WTC11 (cell line): ENCODE measurements at regions not wholly inside any gene's neighbourhood (a gene's known extent, or its start where the extent isn't known, plus 50 kb on each side); places are given as distances from the start of the nearest gene placed in this dataset.
"Not testable (repeated sequence)": the region's sequence is repeated elsewhere in the genome, so short reads cannot be mapped to it uniquely, and the experiment has no call there.

Source experiments
- ATAC-seq: fragments of 200-7000 bp; cut with Tn5 transposase; 2 replicates; pipeline ENCODE4 v1.10.0; 2021; ENCODE audit warnings: mild to moderate bottlenecking, moderate library complexity
- CTCF ChIA-PET: fragments of 300-600 bp; sonication (Branson Sonifier 250); formaldehyde crosslinking; loops from one replicate; lab custom pipeline; 2021; ENCODE audit warnings: antibody characterized with exemption; lab: Charles Lee
- POLR2A ChIA-PET: fragments of 350-600 bp; sonication (Branson Sonifier 250); formaldehyde crosslinking; loops from one replicate; lab custom pipeline; 2021; ENCODE audit warnings: antibody characterized with exemption; lab: Charles Lee
- DNase-seq: peaks from one replicate; pipeline ENCODE4 v3.0.0; 2021; ENCODE audit warnings: low spot score
- H3K27ac Mint-ChIP-seq: 2 replicates; pipeline ENCODE4 v1.8.0; 2021; ENCODE audit warnings: mixed read lengths
- H3K27me3 Mint-ChIP-seq: 2 replicates; pipeline ENCODE4 v1.8.0; 2021; ENCODE audit warnings: low read depth, mild to moderate bottlenecking, moderate library complexity, mixed read lengths
- H3K36me3 Mint-ChIP-seq: 2 replicates; pipeline ENCODE4 v1.8.0; 2021; ENCODE audit warnings: mixed read lengths
- H3K4me1 Mint-ChIP-seq: 2 replicates; pipeline ENCODE4 v1.8.0; 2022; ENCODE audit warnings: mixed read lengths
- H3K4me3 Mint-ChIP-seq: 2 replicates; pipeline ENCODE4 v1.8.0; 2021; ENCODE audit warnings: mild to moderate bottlenecking, moderate library complexity, mixed read lengths
- H3K9me3 Mint-ChIP-seq: 2 replicates; pipeline ENCODE4 v1.8.0; 2021; ENCODE audit warnings: mixed read lengths
- ATF2 ChIP-seq: sonication (generic); formaldehyde crosslinking; IDR thresholded peaks from 2 replicates; pipeline ENCODE4 v1.8.1; 2022; ENCODE audit warnings: low read depth, missing genetic modification reagents, borderline replicate concordance
- ELF4 ChIP-seq: sonication (generic); formaldehyde crosslinking; IDR thresholded peaks from 2 replicates; pipeline ENCODE4 v1.8.1; 2022; ENCODE audit warnings: low read depth, mild to moderate bottlenecking, moderate library complexity, missing genetic modification reagents
- ESRRA ChIP-seq: sonication (generic); formaldehyde crosslinking; IDR thresholded peaks from 2 replicates; pipeline ENCODE4 v1.8.1; 2022; ENCODE audit warnings: mild to moderate bottlenecking, missing genetic modification reagents, borderline replicate concordance
- GABPB1 ChIP-seq: sonication (generic); formaldehyde crosslinking; IDR thresholded peaks from 2 replicates; pipeline ENCODE4 v1.8.1; 2023; ENCODE audit warnings: mild to moderate bottlenecking, missing genetic modification reagents
- HMGA2 ChIP-seq: fragments of 250-450 bp; sonication (Bioruptor Pico); IDR thresholded peaks from 2 replicates; pipeline ENCODE4 v1.4.0; 2021; ENCODE audit warnings: mild to moderate bottlenecking, moderate library complexity
- JAZF1 ChIP-seq: fragments of 250-450 bp; sonication (Bioruptor Pico); IDR thresholded peaks from 2 replicates; pipeline ENCODE4 v1.9.0; 2021; ENCODE audit warnings: moderate library complexity, mild to moderate bottlenecking, inconsistent platforms
- MAX ChIP-seq: sonication (generic); formaldehyde crosslinking; IDR thresholded peaks from 2 replicates; pipeline ENCODE4 v1.8.0; 2022; ENCODE audit warnings: mild to moderate bottlenecking, missing genetic modification reagents
- NFE2L1 ChIP-seq: sonication (generic); formaldehyde crosslinking; IDR thresholded peaks from 2 replicates; pipeline ENCODE4 v1.8.1; 2023; ENCODE audit warnings: missing genetic modification reagents
- NR2C2 ChIP-seq: sonication (generic); formaldehyde crosslinking; IDR thresholded peaks from 2 replicates; pipeline ENCODE4 v1.8.0; 2022; ENCODE audit warnings: mild to moderate bottlenecking, missing genetic modification reagents
- PREB ChIP-seq: sonication (generic); formaldehyde crosslinking; IDR thresholded peaks from 2 replicates; pipeline ENCODE4 v1.8.1; 2022; ENCODE audit warnings: mild to moderate bottlenecking, missing genetic modification reagents, moderate library complexity, borderline replicate concordance
- PRRX2 ChIP-seq: fragments of 250-450 bp; sonication (Bioruptor Pico); IDR thresholded peaks from 2 replicates; pipeline ENCODE4 v1.8.0; 2021; ENCODE audit warnings: mild to moderate bottlenecking
- SMAD3 ChIP-seq: sonication (generic); formaldehyde crosslinking; IDR thresholded peaks from 2 replicates; pipeline ENCODE4 v1.8.0; 2022; ENCODE audit warnings: missing genetic modification reagents, mild to moderate bottlenecking, borderline replicate concordance
- SMAD4 ChIP-seq: sonication (generic); formaldehyde crosslinking; IDR thresholded peaks from 2 replicates; pipeline ENCODE4 v1.8.0; 2022; ENCODE audit warnings: mild to moderate bottlenecking, missing genetic modification reagents
- USF1 ChIP-seq: sonication (generic); formaldehyde crosslinking; IDR thresholded peaks from 2 replicates; pipeline ENCODE4 v1.8.0; 2022; ENCODE audit warnings: mild to moderate bottlenecking, missing genetic modification reagents
- USF2 ChIP-seq: sonication (generic); formaldehyde crosslinking; IDR thresholded peaks from 2 replicates; pipeline ENCODE4 v1.8.1; 2023; ENCODE audit warnings: mild to moderate bottlenecking, missing genetic modification reagents, moderate library complexity
- ZNF232 ChIP-seq: sonication (generic); formaldehyde crosslinking; IDR thresholded peaks from 2 replicates; pipeline ENCODE4 v1.8.0; 2022; ENCODE audit warnings: mild to moderate bottlenecking, missing genetic modification reagents
- ZNF281 ChIP-seq: sonication (generic); formaldehyde crosslinking; IDR thresholded peaks from 2 replicates; pipeline ENCODE4 v1.8.0; 2023; ENCODE audit warnings: mild to moderate bottlenecking, missing genetic modification reagents
- ZNF396 ChIP-seq: fragments of 250-450 bp; sonication (Bioruptor Pico); IDR thresholded peaks from 2 replicates; pipeline ENCODE4 v1.8.0; 2021; ENCODE audit warnings: mild to moderate bottlenecking, moderate library complexity, borderline replicate concordance
- ZNF416 ChIP-seq: fragments of 250-450 bp; sonication (Bioruptor Pico); IDR thresholded peaks from 2 replicates; pipeline ENCODE4 v1.9.0; 2021; ENCODE audit warnings: mild to moderate bottlenecking, inconsistent platforms
- ZNF425 ChIP-seq: fragments of 250-450 bp; sonication (Bioruptor Pico); conservative IDR thresholded peaks from 2 replicates; pipeline ENCODE4 v1.9.0; 2021; ENCODE audit warnings: mild to moderate bottlenecking
- ZNF512 ChIP-seq: sonication (generic); formaldehyde crosslinking; IDR thresholded peaks from 2 replicates; pipeline ENCODE4 v1.8.1; 2022; ENCODE audit warnings: missing genetic modification reagents, borderline replicate concordance
- ZNF671 ChIP-seq: fragments of 250-450 bp; sonication (Bioruptor Pico); IDR thresholded peaks from 2 replicates; pipeline ENCODE4 v1.8.0; 2021; ENCODE audit warnings: mild to moderate bottlenecking

GRCh38 chr11:97703851-97704250 is 1314.0 kb downstream of the JRKL start (continued):
- no peak for TF ChIP-seq PREB (CRISPR knock-in tag)
- no peak for TF ChIP-seq ZNF232
- no peak for TF ChIP-seq NR2C2 (CRISPR knock-in tag)
- TF ChIP-seq ZNF416 (CRISPR knock-in tag): no peak
- no peak for TF ChIP-seq ZNF396
- no peak for TF ChIP-seq ESRRA (CRISPR knock-in tag)
- TF ChIP-seq ATF2 (CRISPR knock-in tag): no peak
- no peak for TF ChIP-seq USF2 (CRISPR knock-in tag)
- TF ChIP-seq HMGA2 (CRISPR knock-in tag): no peak
- no peak for TF ChIP-seq GABPB1 (CRISPR knock-in tag)

- DNase-seq, H3K4me1 Mint-ChIP-seq, H3K4me3 Mint-ChIP-seq, H3K27ac Mint-ChIP-seq, CTCF ChIA-PET, POLR2A ChIA-PET, H3K36me3 Mint-ChIP-seq, ATAC-seq, H3K9me3 Mint-ChIP-seq, H3K27me3 Mint-ChIP-seq: not testable (repeated sequence)
These were observed 1315.3 kb upstream of the CNTN5 start for GRCh38 chr11:97705441-97705840.

GRCh38 chr11:97717922-97718321 is 1302.8 kb upstream of the CNTN5 start:
- ChIA-PET POLR2A (no interaction called here), CTCF (no interaction called here)
- no peak for DNase-seq
- H3K4me3 Mint-ChIP-seq: no peak overlapping the region
- H3K27ac Mint-ChIP-seq: no peak overlapping the region
- no peak for ATAC-seq
- peaks cover 9% of the 10 kb centered on the region for H3K9me3 Mint-ChIP-seq
- H3K4me1 Mint-ChIP-seq: peaks cover 17% of the 10 kb centered on the region
- no peaks in the 10 kb centered on the region; the same call in 1 of the 2 replicates for H3K36me3 Mint-ChIP-seq
- no peaks in the 10 kb centered on the region for H3K27me3 Mint-ChIP-seq
- TF ChIP-seq SMAD3 (no peak), ZNF396 (no peak), ZNF416 (CRISPR knock-in tag) (no peak), ZNF281 (no peak), USF2 (CRISPR knock-in tag) (no peak), MAX (CRISPR knock-in tag) (no peak), NFE2L1 (CRISPR knock-in tag) (no peak), JAZF1 (CRISPR knock-in tag) (no peak), USF1 (no peak), ZNF671 (no peak), ZNF425 (CRISPR knock-in tag) (no peak), PRRX2 (no peak), ZNF512 (no peak), SMAD4 (CRISPR knock-in tag) (no peak), ELF4 (CRISPR knock-in tag) (no peak), NR2C2 (CRISPR knock-in tag) (no peak)
